AML-193 (cell line): ENCODE measurements at regions not wholly inside any gene's neighbourhood (a gene's known extent, or its start where the extent isn't known, plus 50 kb on each side); places are given as distances from the start of the nearest gene placed in this dataset.

Source experiments
- DNase-seq, 2 experiments: peaks; one replicate each; lab custom pipeline; 2025; lab: John Stamatoyannopoulos, UW

- DNase-seq = no peak
These were observed 188.3 kb downstream of the GADD45G start for GRCh38 chr9:89793124-89793495.

- DNase-seq = no peak
These were observed 188.7 kb downstream of the GADD45G start for GRCh38 chr9:89793551-89793950.

- DNase-seq = no peak
These were observed 190.1 kb downstream of the GADD45G start for GRCh38 chr9:89794918-89795317.

- DNase-seq = no peak
These were observed 190.9 kb downstream of the GADD45G start for GRCh38 chr9:89795538-89796195.

- no peak for DNase-seq
These were observed 191.8 kb downstream of the GADD45G start for GRCh38 chr9:89796606-89797005.

GRCh38 chr9:89797255-89797654 is 192.4 kb downstream of the GADD45G start:
- DNase-seq = no peak

GRCh38 chr9:89797937-89798455 is 193.2 kb downstream of the GADD45G start:
- no peak for DNase-seq

- DNase-seq = no peak
These were observed 193.8 kb downstream of the GADD45G start for GRCh38 chr9:89798547-89799120.

GRCh38 chr9:89799221-89799620 is 194.4 kb downstream of the GADD45G start:
- no peak for DNase-seq

- no peak for DNase-seq
These were observed 195.0 kb downstream of the GADD45G start for GRCh38 chr9:89799766-89800165.

- DNase-seq = no peak
These were observed 196.5 kb downstream of the GADD45G start for GRCh38 chr9:89801341-89801740.

GRCh38 chr9:89801742-89802670 is 197.2 kb downstream of the GADD45G start:
- DNase-seq = no peak

GRCh38 chr9:89802781-89803355 is 198.1 kb downstream of the GADD45G start:
- no peak for DNase-seq

- DNase-seq = no peak
These were observed 198.6 kb downstream of the GADD45G start for GRCh38 chr9:89803403-89803802.

- DNase-seq = no peak
These were observed 200.1 kb downstream of the GADD45G start for GRCh38 chr9:89804766-89805531.

GRCh38 chr9:89805571-89806292 is 200.9 kb downstream of the GADD45G start:
- no peak for DNase-seq

- no peak for DNase-seq
These were observed 201.7 kb downstream of the GADD45G start for GRCh38 chr9:89806371-89807100.

- DNase-seq = no peak
These were observed 202.2 kb downstream of the GADD45G start for GRCh38 chr9:89807101-89807395.

- DNase-seq = no peak
These were observed 202.9 kb downstream of the GADD45G start for GRCh38 chr9:89807682-89808075.

- DNase-seq = no peak
These were observed 203.4 kb downstream of the GADD45G start for GRCh38 chr9:89808076-89808755.
